ENCODE measurements at regions not wholly inside any gene's neighbourhood (a gene's known extent, or its start where the extent isn't known, plus 50 kb on each side); places are given as distances from the start of the nearest gene placed in this dataset.

GRCh38 chr10:90407851-90408250, 450.0 kb downstream of the HTR7 start:
- no peak for DNase-seq (ENCODE audit: low read depth)

GRCh38 chr10:90412582-90412981, 445.3 kb downstream of the HTR7 start:
- DNase-seq (ENCODE audit: low read depth) = no peak

GRCh38 chr10:90413196-90413595, 444.6 kb downstream of the HTR7 start:
- DNase-seq (ENCODE audit: low read depth) = no peak

GRCh38 chr10:90414926-90415325, 442.9 kb downstream of the HTR7 start:
- DNase-seq (ENCODE audit: low read depth) = no peak

- no peak for DNase-seq (ENCODE audit: low read depth)
Measured at GRCh38 chr10:90417029-90417428, 440.8 kb downstream of the HTR7 start.

- DNase-seq (ENCODE audit: low read depth) = no peak
Measured at GRCh38 chr10:90417476-90418210, 440.2 kb downstream of the HTR7 start.

GRCh38 chr10:90418869-90419652, 438.8 kb downstream of the HTR7 start:
- DNase-seq (ENCODE audit: low read depth) = no peak

- DNase-seq (ENCODE audit: low read depth) = no peak
Measured at GRCh38 chr10:90420637-90421318, 437.1 kb downstream of the HTR7 start.

- no peak for DNase-seq (ENCODE audit: low read depth)
Measured at GRCh38 chr10:90421874-90422273, 436.0 kb downstream of the HTR7 start.

GRCh38 chr10:90424730-90425129, 433.1 kb downstream of the HTR7 start:
- no peak for DNase-seq (ENCODE audit: low read depth)

- no peak for DNase-seq (ENCODE audit: low read depth)
Measured at GRCh38 chr10:90430186-90430585, 427.7 kb downstream of the HTR7 start.

- DNase-seq (ENCODE audit: low read depth) = no peak
Measured at GRCh38 chr10:90432866-90433265, 425.0 kb downstream of the HTR7 start.

GRCh38 chr10:90435296-90435695, 422.5 kb downstream of the HTR7 start:
- no peak for DNase-seq (ENCODE audit: low read depth)

- DNase-seq (ENCODE audit: low read depth) = no peak
Measured at GRCh38 chr10:90437452-90437851, 420.4 kb downstream of the HTR7 start.

GRCh38 chr10:90440870-90441269, 417.0 kb downstream of the HTR7 start:
- DNase-seq (ENCODE audit: low read depth) = no peak

GRCh38 chr10:90443342-90443741, 414.5 kb downstream of the HTR7 start:
- no peak for DNase-seq (ENCODE audit: low read depth)

- DNase-seq (ENCODE audit: low read depth) = no peak
Measured at GRCh38 chr10:90447831-90448230, 410.0 kb downstream of the HTR7 start.

- DNase-seq (ENCODE audit: low read depth) = no peak
Measured at GRCh38 chr10:90450797-90451196, 407.0 kb downstream of the HTR7 start.

- DNase-seq (ENCODE audit: low read depth) = no peak
Measured at GRCh38 chr10:90451283-90451682, 406.6 kb downstream of the HTR7 start.

- no peak for DNase-seq (ENCODE audit: low read depth)
Measured at GRCh38 chr10:90458054-90458453, 399.8 kb downstream of the HTR7 start.

GRCh38 chr10:90458571-90458970, 399.3 kb downstream of the HTR7 start:
- DNase-seq (ENCODE audit: low read depth) = no peak

- DNase-seq (ENCODE audit: low read depth) = no peak
Measured at GRCh38 chr10:90461437-90462155, 396.2 kb downstream of the HTR7 start.
